Fibroblast of skin of right quadriceps (primary cell): ENCODE measurements at regions not wholly inside any gene's neighbourhood (a gene's known extent, or its start where the extent isn't known, plus 50 kb on each side); places are given as distances from the start of the nearest gene placed in this dataset.

ENCODE experiments used
- DNase-seq: peaks from one replicate; pipeline ENCODE4 v3.0.0-alpha.2; 2013

DNA sequence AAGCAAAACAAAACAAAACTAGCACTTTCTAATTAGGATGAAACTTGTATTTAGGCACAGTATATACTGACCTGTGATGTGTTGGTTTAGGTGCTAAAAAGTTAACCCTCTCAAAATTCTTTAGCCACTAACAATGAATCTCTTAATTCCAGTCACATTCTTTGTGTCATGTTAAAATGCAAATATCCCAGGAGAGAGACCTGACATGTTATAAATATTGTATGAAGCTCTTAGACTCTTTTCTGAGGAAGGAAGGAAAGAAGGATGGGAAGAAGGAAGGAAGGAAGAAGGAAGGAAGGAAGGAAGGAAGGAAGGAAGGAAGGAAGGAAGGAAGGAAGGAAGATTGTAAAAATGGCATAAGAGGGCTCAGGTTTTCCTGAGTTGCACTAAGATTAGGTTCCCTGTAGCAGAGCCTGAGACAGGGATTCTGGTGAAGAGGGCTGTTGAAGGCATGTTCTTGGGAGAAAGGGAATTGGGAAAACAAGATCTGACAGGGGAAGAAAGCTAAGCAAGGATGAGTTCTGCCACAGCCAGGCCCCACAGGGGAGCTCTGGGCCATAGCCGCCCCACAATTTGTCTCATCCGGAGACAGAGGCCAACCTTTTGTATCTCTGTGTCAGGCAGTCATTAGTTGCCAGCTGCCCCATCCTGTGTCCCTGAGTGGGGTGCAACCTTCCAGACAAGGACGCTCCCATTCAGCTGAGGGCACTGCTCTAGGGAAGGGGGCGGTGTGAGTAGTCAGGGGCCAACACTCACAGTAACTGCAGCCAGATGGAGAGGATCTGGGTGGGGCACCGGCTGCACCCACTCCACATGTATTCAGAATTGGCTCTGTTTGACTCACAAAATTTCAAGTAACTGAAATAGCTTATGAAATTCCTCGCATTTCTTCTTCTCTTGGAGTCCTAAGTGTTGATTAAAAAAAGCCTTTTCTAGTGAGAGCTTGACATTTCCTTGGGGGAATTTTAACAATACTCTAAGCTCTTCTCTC, 189.3 kb upstream of the ARG1 start:
- peak; percentile 27 for DNase-seq

GRCh38 chr6:131387562-131388447, 185.2 kb upstream of the ARG1 start:
- DNase-seq = no peak

DNA sequence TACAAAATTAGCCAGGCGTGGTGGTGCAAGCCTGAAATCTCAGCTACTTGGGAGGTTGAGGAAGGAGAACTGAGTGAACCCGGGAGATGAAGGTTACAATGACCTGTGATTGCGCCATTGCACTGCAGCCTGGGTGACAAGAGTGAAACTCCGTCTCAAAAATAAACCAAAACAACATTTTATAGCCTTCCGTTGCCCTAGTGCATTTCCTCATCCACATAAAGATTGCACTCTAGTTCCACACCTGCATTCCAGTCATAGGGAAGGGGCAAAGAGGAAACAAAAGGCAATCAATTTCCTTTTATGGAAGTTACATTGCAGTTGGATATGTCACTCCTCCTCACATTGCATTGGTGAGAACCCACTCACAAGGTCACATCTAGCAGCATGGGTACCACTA, 182.7 kb upstream of the ARG1 start:
- DNase-seq = no peak

GRCh38 chr6:131391116-131391515, 181.9 kb upstream of the ARG1 start:
- DNase-seq = no peak

DNA sequence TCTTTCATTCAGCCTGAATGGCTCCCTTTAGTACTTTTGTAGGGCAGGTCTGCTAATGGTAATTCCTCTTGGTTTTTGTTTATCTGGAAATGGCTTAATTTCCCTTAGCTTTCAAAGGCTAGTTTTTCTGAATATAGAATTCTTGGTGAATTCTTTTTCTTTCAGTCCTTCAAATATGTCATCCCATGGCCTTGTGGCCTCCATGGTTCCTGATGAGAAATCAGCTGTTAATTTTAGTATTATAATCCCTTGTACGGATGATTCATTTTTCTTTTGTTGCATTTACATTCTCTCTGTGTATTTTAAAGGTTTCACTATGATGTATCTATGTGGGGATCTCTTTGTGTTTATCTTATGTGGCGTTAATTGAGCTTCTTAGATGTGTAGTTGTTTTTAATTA, 179.6 kb upstream of the ARG1 start:
- DNase-seq = no peak

GRCh38 chr6:131394768-131395432, 178.1 kb upstream of the ARG1 start:
- DNase-seq = no peak

DNA sequence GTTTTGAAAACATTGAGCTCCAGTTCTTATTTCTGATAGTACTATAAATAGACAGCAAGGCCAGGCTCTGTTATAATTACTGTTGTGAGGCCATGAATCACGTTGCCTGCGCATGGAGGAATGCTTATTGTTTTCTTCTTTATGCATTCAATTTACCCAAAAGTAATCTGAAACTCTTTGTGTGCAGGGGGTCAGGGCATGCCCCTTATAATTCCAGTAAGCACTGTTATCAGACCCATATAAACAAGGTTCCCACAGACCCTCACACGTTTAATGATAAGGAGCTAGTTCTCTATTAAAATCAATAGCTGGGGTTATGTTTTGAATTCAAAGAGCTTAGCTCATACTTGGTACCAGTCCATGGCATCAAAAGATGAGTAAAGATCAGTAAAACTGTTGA, 174.8 kb upstream of the ARG1 start:
- no peak for DNase-seq

GRCh38 chr6:131399433-131399832, 173.6 kb upstream of the ARG1 start:
- no peak for DNase-seq

DNA sequence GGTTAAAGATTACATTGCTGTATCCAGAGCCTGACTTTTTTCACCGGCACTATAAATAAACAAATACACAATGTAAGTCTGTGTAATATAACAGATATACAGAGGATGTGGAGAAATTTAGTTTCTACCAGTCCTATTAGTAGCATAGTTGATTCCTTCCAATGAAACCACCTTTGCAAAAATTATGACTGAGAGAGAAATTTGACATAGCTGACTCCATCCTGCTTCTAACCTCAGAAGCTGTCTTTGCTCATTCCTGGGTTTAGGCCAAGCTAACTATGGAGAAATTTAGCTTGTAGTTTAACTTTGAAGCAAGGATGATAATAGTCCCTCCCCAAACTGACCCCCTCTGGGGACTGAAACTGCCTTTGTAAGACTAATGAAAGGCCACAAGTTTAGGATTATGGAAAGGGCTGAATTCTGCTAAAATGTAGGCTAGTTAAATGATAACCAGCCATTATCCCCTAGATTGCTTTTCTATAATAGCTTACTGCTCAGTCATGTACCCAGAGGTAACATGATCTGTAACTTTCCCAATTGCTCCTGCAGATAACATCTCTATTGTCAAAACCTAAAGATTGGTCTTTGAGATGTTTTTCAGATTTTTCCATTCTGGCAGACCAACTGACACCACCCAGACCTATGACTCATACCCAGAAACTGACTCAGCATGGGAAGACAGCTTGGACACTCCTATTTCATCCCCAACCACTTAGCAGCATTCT, 172.8 kb upstream of the ARG1 start:
- DNase-seq = peak; percentile 92

GRCh38 chr6:131400779-131401496, 172.1 kb upstream of the ARG1 start:
- no peak for DNase-seq

- no peak for DNase-seq
These were observed 164.2 kb upstream of the ARG1 start for GRCh38 chr6:131408811-131409210.

DNA sequence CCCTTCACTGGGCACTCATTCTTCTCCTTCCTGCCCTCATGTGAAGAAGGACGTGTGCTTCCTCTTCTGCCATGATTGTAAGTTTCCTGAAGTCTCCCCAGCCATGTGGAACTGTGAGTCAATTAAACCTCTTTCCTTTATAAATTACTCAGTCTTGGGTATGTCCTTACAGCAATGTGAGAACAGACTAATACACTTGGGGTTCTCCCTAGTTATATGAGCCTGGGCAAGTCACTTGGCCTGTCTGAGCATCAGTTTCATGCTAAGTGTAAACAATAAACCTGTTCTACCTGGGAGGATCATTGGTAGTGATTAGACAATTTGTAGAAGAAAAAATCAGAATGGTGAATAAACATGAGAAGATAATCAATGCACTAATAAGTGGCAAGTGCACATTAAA, 162.2 kb upstream of the ARG1 start:
- no peak for DNase-seq

DNA sequence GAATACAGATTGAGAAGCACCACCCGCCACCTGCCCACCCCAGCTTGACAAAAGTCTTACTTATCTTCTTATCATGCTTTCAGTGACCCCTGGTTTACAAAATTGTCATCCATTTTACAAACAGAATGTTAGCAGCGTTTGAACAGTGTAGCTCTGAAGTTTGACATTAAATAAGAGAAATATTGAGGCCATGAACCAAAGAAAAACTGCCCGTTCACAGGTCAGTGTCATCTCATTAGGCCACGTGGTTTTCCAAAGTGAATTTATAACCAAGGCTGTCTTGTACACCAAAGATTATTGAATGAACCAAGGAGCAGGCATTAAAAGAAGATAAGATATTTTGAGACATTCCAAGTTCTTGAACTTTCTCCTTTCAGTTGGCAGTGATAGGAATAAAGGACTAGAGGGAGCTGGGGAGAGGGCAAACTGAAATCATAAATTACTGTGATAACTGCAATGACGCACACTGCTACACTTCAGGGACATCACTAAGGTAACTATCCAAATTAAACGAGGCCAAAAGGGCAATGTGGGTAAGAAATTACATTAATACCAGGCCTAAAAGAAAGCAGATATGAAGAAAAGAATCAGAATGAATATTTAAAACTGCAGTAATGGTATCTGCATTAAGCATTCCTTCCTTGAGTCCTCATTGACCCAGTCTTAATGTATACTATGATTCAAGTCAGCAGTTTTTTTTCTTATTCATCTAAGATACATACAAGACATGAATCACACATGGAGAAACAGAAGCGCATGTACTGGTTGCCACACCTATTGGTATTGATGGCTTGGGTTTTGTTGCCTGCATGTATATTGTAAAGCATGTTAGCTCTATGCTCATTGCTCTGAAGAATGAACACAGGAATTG, 159.8 kb upstream of the ARG1 start:
- no peak for DNase-seq

- no peak for DNase-seq
These were observed 159.2 kb upstream of the ARG1 start for GRCh38 chr6:131413831-131414191.

DNA sequence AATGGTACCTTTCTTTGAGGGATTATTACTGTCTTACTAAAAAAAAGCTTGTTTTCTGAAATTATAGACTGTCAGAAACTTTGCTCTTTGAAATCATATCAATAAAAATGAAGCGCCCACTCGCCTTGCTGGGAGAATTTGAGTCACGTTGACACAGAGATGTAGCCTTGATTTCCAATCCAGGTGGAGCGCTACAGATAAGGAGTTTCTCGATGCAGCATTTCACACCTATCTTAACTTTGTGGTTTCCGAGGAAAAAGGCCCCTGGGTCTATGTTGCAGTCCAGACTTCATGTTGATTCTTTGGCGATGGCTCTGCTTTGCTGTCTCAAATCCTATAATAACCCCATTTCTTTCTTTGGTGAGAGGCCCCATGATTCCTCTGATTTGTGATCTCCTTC, 158.1 kb upstream of the ARG1 start:
- no peak for DNase-seq

- no peak for DNase-seq
These were observed 154.6 kb upstream of the ARG1 start for GRCh38 chr6:131418441-131418840.

- no peak for DNase-seq
These were observed 153.3 kb upstream of the ARG1 start for GRCh38 chr6:131419702-131420101.

DNA sequence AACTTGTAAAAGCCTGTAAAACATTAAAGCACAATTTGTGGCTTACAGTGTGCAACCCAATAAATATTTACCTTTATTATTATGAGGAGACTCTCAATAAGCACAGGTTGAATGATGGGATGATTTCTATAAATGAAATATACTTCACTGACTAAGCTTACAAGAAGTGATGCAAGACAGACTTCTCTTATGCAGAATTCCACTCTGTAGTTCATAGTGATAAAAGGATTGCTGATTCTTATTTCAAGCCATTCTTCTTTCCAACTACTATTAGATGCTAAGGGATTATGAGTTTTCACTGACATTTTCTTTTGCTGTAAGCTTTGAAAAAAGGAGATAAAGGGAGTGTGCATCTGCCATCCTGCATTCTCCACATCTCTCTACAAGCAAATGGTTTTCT, 149.0 kb upstream of the ARG1 start:
- no peak for DNase-seq

- no peak for DNase-seq
These were observed 148.6 kb upstream of the ARG1 start for GRCh38 chr6:131424475-131424874.

GRCh38 chr6:131427434-131428058, 145.5 kb upstream of the ARG1 start:
- DNase-seq = no peak
